Activated T-cell treated with anti-CD3 and anti-CD28 coated beads for 48 hours (primary cell): ENCODE measurements at regions not wholly inside any gene's neighbourhood (a gene's known extent, or its start where the extent isn't known, plus 50 kb on each side); places are given as distances from the start of the nearest gene placed in this dataset.

Experiments
- DNase-seq: peaks from one replicate; pipeline ENCODE4 v3.0.0-alpha.2; 2020; ENCODE audit warnings: low read depth

DNA sequence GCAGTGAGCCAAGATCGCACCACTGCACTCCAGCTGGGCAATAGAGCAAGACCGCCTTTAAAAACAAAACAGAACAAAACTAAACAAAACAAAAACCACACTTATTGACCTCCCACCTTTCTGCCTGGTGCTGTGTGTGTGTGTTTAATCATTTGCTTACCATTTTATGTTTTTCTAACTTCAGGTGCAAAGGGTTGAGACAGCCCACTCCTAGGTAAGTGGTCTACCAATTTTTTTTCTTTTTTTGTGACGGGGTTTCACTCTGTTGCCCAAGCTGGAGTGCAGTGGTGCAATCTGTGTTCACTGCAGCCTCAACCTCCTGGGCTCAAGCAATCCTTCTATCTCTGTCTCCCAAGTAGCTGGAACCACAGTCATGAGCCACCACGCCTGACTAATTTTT is 65.8 kb downstream of the SALL1 start:
- DNase-seq, result no peak

DNA sequence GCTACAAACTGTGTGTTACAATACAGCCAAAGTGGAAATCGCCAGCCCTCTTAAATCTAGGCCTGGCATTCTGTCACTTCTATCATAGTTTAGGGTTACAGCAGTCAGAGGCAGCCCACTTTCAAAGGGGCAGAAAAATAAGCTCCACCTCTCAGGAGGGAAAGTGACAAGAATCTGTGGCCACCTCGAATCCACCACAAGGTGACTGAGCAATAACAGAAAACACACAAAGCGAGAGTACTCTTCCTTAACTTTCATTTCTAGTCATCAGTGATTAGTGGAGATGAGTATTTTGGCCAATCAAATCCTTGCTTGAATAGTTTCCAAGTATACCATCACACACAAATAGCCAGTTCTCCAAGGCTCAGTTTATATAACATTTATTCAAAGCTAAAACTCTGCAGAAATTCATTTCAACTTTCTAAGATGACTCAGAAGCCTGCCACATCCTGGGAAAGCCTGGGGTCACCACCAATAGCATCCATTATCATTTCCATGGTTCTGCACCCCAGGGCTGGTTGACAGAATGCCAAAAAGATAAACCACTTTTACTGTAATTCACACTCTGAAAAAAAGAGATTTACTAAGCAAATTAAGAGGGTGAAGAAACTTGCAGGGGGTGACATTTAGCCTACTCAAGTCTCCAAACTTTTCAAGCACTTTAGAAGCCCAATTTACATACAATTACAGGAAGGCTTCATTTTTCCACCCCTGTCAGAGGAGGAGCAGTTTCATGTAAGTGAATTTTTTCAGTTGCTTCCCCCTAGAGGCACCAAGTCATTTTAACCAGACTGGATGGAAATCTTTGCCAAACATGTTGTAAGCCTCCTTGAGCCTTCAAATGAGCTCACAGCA is 66.8 kb downstream of the SALL1 start:
- DNase-seq, result no peak

DNA sequence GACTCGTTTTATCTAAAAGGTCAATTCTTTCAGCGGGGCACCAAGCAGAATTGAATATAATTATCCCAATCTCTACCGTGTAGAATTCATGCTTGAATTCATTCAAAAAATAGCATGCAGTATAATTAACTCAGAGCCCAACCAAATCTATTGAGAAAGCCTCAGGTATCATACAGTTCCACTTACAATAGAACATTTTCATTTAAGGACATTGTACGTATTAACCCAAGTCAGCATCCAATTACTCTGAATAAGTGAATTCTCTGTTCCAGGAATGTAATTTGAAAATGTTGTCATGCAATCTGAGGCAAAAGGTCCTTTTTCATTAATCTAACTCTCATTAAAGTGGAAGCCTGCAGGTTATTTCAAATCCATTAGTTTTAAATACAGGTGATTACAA is 78.5 kb downstream of the SALL1 start:
- DNase-seq, result no peak

DNA sequence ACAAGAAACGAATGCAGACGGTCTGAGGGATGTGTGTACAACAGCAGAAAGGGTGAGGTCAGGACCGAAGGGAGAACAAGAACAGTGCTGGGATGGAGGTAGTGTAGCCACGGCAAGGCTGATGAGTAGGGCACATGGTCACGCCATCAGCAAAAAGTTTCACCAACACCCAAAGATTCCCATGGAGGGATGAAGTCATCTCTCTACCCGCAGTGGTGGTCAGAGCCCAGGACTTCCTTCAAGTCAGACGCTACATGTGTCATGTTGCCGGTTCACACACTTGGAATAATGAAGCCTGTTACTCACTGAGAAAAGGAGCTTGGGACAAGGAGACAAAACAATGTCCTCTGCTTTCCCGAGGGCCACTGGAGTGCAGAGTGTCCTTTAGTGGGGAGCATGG is 79.7 kb downstream of the SALL1 start:
- no peak for DNase-seq

DNA sequence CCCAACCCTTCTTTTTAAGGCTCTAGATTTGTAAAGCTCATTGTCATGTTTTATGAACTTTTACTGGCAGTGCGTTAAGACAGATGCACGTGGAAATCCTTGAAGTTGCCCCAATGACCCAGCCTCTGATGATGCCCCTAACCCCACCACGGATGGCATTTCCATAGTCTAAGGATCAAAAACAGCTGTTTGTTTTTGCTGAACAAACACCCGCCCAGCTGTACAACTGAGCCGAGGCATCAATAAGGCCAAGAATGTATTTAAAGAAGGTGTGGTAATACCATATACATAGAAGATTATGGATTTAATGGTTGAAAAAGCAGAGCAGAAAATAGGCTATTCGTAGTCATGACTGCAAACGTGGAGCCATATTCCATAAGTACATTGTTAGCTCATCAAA is 83.7 kb downstream of the SALL1 start:
- no peak for DNase-seq

DNA sequence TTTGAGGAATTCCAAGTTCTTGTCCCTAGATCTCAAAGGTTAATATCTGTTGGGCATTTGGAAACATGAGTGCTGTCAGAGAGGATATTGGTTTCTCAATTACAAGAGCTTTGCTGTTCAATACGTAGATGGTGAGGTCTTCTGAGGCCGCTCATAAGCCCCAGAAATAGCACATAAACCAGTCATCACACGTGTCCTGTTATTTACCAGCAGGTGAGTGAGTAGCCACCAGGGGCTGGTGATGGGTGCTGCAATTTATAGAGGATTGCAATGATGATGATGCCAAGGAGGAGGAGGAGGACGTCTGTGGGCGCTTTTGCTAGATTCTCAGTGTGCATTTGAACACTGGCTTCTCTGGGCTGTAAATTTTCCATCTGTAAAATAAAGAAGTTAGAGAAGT is 89.0 kb downstream of the SALL1 start:
- no peak for DNase-seq

DNA sequence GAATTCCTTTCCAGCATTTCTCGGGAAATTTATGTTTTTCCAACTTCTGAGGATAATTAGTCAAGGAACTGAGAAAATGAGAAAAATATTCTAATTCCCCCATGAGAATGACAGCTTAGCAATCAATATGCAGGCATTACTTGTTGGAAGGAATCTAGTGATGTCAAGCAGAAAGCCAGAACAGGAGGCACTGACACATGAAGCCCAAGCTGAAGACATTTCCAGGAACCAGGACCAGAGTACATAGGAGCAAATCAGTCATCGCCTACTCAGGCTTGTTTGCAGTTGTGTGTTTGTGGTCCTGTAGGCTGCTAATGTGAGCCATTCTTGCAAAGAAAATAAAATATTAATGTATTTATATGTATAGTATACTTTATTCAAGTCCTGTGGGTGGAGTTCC is 89.7 kb downstream of the SALL1 start:
- no peak for DNase-seq

DNA sequence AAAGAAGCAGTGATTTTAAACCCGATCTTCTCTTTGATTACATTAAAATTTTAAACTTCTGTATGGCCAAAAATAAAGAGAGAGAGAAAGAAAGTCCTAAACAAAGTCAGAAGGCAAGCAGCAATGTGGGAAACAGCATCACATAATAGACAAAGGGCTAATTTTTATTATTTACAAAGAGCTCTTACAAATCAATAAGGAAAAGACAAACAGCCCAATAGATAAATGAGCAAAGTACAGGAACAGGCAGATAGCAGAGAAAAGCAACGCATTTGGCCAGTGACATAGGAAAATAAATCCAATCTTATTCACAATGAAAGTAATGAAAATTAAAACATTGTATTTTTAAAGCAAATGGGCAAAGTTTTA is 93.1 kb downstream of the SALL1 start:
- no peak for DNase-seq

DNA sequence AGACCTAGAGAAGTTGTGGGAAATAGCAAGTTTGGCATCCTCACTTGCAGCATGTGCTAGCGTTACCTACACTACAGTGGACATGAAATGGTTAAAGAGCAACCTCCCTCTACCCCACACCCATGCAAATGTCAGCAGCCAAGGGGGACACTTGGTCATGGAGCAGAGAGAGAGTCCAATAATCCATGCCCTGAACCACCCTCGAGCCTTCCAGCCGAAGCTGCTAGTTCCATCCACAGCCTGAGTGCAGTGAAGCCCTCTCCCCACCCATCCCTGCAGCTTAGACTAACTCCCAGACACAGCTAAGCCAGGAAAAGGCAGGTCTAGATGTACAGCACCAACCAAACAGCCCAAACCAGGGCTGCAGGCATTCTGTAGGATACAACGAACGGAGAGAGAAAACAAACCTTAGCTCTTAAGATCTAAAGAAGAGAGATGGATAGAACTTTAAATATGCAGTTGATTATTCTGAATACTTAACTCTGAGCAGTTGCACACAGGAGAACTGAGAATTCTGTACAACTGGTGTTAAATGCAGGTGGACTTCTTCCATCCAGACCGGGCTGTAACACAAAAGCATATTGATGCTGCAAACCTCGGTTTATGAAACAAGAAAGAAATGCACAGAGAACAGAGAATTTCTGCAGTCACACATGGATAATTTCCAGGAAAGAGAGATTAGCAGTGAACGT is 93.8 kb downstream of the SALL1 start:
- DNase-seq, result no peak

DNA sequence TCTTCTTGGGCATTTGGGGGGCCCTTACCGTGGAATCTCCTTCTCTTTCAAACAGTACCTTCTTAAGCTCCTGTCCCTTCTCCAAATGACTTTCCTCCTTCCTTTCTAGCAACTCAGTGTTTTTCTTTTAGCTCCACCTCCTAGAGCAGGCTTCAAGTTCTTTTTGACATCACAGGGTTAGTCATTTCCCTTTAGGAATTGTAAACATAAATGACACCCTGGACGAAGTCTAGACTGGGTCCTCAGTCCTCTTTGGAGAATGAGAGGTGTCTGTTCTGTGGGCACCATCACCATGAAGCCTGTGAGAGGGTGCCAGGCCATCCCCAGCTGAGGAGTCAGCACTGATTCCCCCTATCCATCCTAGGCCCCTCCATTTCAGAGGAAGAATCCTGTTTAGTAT is 94.7 kb downstream of the SALL1 start:
- DNase-seq, result no peak

DNA sequence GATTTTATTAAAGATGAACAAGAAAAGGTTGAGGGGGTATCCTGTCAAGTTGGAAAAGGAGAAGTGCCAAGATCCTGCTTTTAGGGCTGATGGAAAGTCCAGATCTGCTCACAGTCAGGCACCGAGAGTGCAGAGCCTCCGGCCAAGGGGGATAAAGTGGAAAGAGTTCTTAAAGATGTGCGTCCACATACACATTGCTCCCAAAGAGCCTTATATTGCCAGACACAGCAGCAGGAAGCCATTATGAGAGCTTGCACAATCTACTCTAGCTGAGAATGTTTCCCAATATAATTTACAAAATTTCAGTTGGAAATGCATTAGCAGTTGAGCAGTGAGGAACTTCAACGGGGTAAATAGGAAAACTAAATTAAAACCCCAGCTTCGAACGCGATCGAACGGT is 95.6 kb downstream of the SALL1 start:
- no peak for DNase-seq

DNA sequence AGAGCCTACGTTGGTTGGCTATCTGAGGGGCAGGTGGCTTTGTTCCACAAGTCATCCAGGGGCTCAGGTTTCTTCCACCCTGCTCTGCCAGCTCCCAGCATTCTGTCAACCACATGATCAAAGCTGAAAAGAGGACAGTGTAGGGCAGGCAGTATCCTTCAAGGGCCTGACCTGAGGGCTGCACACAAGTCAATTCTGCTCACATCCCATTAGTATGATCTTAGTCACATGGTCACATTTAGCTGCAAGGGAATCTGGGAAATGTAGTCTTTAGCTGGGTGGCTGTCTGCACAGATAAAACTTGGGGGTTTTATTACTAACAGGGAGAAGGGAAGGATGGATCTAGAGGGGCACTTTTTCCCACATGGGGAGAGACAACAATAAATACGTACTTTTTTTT is 97.3 kb downstream of the SALL1 start:
- no peak for DNase-seq

DNA sequence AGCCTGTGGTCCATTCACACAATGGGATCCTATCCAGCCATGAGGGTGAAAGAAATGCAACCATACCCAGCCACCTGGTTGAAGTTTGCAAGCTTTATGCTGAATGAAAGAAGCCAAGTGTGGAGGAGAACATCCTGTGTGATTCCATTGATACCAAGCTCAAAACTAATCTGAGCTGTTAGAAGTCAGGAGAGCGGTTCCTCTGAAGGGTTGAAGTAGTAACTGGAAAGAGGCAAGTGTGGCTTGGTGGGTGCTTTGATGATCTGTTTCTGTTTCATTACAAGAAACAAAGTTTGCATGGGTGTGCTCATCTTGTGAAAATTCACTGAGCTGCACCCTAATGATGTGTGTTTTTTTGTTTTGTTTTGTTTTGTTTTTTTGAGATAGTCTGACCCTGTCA is 99.4 kb downstream of the SALL1 start:
- no peak for DNase-seq

DNA sequence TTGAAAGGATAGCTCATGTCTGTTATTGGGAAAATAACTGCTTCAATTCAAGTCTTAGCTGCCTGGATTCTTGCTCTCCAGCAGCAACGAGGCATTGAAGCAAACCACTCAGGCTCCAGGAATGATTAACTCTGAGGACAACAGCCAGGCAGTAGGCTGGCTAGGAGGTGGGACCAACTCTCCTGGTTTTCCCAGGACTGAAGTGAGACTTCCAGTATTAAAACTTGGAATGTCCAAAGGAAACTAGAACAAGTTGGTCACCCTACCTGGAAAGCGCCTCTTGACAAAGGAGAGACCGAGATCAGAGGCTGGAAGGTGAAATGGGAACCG is 100.7 kb downstream of the SALL1 start:
- DNase-seq, result no peak

DNA sequence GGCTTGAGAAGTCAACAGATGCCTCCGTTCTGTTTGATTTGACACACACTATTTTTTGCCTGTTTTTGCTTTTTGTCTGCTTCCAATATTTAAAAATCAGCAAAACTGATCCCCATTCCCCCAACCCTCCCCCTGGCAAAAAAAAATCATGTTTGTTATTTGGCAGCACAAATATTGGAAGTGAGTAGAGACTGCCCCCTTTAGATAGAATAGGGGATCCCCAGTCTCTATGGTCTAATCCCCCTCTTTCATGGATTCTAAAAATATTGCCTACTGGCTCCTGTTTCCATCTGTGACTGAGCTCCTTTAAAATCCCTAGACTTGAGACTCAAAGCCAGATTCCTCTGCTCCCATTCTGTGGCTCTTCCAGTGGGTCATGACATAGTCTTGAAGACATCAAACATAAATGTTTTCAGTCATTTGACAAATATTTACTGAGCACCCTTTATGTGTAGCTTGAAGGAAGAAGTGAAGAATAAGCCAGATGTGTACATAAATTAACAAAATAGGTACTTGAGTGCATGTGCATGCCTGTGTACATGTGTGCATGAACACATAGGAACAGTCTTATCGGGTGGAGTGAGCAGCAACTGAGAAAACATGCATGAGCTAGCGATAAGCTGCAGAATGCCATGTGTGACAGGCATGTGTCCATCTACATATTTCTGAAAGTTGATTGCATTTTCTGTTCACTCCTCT is 101.2 kb downstream of the SALL1 start:
- DNase-seq, result no peak

DNA sequence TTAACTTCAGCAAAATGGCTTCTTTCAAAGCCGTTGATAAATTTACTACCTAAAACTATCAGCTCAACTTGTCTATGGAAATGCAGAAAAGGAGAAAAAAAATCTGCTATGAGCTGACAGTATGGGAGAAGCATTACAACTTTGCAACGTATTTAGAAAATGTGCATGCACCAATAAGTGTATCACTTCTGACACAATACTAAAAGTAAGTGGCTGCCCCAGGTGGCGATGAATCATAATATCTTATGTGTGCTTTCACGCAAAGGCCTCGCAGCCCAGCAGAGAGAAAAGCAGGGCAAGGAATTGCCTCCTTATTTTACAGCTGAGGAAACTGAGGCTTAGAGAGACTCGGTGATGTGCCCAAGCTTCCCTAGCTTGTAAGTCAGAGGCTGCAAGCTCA is 101.8 kb downstream of the SALL1 start:
- DNase-seq, result no peak

DNA sequence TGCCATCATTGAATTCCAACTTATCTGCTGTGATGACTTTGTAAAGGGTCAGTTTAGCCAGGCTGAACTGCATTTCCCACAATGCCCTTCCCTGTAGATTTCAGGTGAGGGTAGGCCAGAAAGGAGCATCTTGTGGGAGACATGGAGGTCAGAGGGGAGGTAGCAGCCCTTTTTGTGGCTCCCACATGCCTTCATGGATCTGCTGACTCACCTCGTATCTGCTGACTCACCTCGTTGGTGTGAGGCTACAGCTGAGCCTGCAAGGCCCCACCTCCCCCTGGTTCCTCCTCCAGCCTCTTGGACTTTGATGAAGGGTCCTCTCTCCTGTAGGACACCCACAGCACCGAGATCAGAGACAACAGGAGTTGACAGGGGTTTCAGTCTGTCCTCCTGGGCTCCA is 102.5 kb downstream of the SALL1 start:
- DNase-seq, result no peak

DNA sequence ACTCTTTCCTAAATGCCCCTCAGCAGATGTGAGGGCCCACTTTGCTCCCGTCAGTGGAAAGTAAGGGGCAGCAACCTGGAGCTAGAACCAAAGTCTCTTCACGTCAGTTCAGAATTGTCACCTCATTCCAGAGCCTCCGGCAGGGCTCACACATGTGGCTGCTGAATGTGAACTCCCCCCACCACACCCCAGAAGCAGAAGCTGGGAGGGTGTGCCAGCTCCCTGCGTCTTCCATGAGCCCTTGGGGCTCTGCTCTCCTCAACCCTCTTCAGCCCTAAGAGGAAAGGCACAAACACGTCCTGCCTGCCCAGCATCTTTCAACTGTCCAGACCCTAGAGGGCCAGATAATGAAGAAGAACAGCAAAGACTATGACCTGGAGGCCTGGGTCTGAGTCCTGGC is 105.3 kb downstream of the SALL1 start:
- no peak for DNase-seq

DNA sequence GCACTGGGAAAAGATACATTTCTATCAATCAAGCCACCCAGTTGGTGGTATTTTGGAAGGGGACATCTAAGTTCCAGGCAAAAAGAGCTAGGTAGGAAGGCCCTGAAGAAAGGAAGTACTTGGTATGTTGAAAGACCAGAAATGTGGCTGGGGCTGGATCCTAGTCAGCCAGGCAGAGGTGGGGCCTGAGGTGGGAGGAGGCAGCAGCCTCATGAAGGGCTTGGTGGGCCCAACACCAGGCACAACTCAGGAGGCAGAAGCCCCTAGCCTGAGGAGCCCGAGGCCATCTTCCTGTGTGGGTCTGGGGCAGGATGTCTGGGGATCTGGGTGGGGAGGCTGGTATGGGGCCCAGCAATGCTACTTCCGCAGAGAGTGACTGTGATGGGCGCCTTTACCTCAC is 105.9 kb downstream of the SALL1 start:
- DNase-seq, result no peak

DNA sequence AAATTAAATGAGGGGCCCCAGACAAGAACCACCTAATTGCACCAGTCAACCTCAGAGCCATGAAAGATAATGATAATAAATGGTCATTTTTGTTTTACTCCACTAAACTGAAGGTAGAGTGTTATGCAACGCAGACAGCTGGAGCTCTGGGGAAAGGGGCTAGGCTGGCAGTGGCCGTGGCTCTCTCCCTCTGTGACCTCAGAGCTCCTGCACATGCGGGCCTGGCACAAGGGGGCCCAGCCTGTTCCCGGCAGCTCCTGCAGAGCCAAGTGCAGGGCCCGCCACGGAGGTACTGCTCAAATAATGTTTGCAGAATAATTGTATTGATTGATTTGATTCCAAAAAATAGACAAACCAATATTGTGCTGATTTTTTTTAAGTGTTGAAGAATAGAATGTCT is 109.5 kb downstream of the SALL1 start:
- no peak for DNase-seq

DNA sequence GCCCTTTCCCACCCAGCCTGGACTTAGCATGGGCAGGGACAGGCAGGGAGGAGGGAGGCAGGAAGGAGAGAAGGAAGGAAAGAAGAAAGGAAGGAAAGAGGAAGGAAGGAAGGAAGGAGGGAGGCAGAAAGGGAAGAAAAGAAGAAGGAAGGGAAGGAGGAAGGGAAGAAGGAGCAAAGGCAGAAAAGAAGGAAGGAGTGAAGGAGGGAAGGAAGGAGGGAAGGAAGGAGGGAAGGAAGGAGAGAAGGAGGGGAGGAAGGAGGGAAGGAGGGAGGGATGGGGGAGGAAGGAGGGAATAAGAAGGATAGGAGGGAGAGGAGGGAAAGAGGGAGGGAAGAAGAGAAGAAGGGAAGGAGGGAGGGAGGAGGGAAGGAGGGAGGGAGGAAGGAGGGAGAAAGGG is 110.4 kb downstream of the SALL1 start:
- no peak for DNase-seq

DNA sequence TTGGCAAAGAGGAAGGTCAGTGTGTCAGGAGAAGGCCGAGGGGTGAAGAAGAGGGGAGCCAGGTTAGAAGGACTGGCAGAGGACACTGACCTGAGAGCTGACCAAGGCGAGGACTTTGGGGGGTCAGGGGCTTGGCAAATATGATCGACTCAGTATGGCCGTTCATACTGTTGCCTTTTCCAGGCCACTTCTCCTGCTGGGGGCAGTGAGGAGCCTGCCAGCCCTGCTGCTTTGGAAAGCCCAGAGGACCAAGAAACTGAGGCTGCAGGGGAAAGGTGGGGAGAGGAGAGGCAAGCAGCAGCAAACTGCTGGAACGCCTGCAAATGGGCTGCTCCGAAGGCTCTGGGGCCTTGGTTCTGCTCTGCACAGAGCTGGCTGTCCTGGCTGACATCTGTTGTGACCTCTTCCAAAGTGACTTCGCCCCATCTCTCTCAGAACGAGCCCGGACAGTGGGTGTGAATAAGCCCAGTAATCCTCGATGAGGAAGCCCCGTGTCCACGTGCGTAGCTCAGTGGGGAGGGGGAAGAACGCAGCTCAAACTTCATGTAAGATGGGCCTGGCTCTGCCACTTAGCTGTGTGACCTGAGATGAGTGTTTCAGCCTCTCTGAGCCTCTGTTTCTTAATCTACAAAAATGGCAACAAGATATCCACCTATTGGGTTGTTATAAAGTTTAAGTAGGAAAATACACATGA is 111.3 kb downstream of the SALL1 start:
- DNase-seq, result no peak

DNA sequence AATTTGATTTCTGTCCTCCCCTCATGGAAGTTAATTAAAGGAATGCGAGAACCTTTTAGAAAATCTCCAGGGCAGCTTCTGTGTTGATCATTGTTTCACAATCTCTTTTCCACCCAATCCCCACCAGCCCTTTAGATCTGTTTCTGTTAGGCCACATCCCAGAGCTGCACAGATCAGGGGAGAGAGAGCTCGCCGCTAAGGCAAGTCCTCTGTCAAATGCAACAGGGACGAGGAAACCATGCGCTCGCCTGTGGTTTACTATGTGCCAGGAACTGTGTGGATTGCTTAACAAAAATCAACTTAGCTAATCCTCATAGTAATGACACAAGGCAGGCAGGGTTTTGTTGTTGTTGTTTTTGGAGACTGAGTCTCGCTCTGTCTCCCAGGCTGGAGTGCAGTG is 115.4 kb downstream of the SALL1 start:
- no peak for DNase-seq
